CD8-positive, alpha-beta memory T cell (primary cell): ENCODE measurements at regions not wholly inside any gene's neighbourhood (a gene's known extent, or its start where the extent isn't known, plus 50 kb on each side); places are given as distances from the start of the nearest gene placed in this dataset.

Source experiments
- CTCF ChIA-PET: fragments of 350-600 bp; sonication (Branson Sonifier 250); formaldehyde crosslinking; loops from one replicate; lab custom pipeline; 2021; ENCODE audit warnings: antibody characterized with exemption; lab: Charles Lee
- POLR2A ChIA-PET: fragments of 350-600 bp; sonication (Branson Sonifier 250); formaldehyde crosslinking; loops from one replicate; lab custom pipeline; 2021; ENCODE audit warnings: antibody characterized with exemption; lab: Charles Lee
- DNase-seq, 5 donors: peaks; one replicate each; pipeline versions ENCODE4 v3.0.0 to v3.0.0-alpha.2; 2020 to 2022; ENCODE audit warnings: mixed read lengths in 1 of 5
- H3K27ac ChIP-seq: one replicate; pipeline ENCODE4 v1.7.0; 2013; ENCODE audit warnings: low read depth, mild to moderate bottlenecking, low read length, moderate library complexity
- H3K27me3 ChIP-seq: 2 replicates; pipeline ENCODE4 v1.7.0; 2013; ENCODE audit warnings: low read length, mild to moderate bottlenecking; ENCODE audit not compliant: insufficient read depth, poor library complexity, severe bottlenecking
- H3K36me3 ChIP-seq: 2 replicates; pipeline ENCODE4 v1.7.0; 2013; ENCODE audit warnings: mild to moderate bottlenecking, low read length, moderate library complexity; ENCODE audit not compliant: insufficient read depth
- H3K4me1 ChIP-seq: 2 replicates; pipeline ENCODE4 v1.7.0; 2013; ENCODE audit warnings: mild to moderate bottlenecking, low read length, moderate library complexity; ENCODE audit not compliant: insufficient read depth
- H3K4me3 ChIP-seq: 2 replicates; pipeline ENCODE4 v1.7.0; 2013; ENCODE audit warnings: mild to moderate bottlenecking, low read length
- H3K9me3 ChIP-seq: 2 replicates; pipeline ENCODE4 v1.7.0; 2013; ENCODE audit warnings: mild to moderate bottlenecking, low read length
- H3K27ac Mint-ChIP-seq, 8 donors: one replicate each; pipeline ENCODE4 v1.8.0; 2020 to 2021; ENCODE audit warnings: mixed read lengths in 8 of 8, mild to moderate bottlenecking in 6 of 8, inconsistent platforms in 3 of 8, moderate library complexity in 3 of 8
- H3K27me3 Mint-ChIP-seq, 2 donors: one replicate each; pipeline ENCODE4 v1.8.0; 2020 to 2021; ENCODE audit warnings: mixed read lengths in 2 of 2, mild to moderate bottlenecking in 1 of 2, moderate library complexity in 1 of 2
- H3K36me3 Mint-ChIP-seq, 3 donors: one replicate each; pipeline ENCODE4 v1.8.0; 2020 to 2021; ENCODE audit warnings: mixed read lengths in 3 of 3, inconsistent platforms in 1 of 3, mild to moderate bottlenecking in 1 of 3
- H3K4me1 Mint-ChIP-seq, 3 donors: one replicate each; pipeline ENCODE4 v1.8.0; 2020 to 2021; ENCODE audit warnings: mixed read lengths in 3 of 3, inconsistent platforms in 1 of 3, mild to moderate bottlenecking in 1 of 3
- H3K4me3 Mint-ChIP-seq, 7 donors: one replicate each; pipeline ENCODE4 v1.8.0; 2020 to 2021; ENCODE audit warnings: mixed read lengths in 7 of 7, mild to moderate bottlenecking in 6 of 7, moderate library complexity in 4 of 7, inconsistent platforms in 2 of 7
- H3K9me3 Mint-ChIP-seq, 5 donors: one replicate each; pipeline ENCODE4 v1.8.0; 2020 to 2022; ENCODE audit warnings: mixed read lengths in 5 of 5, mild to moderate bottlenecking in 3 of 5, moderate library complexity in 2 of 5, inconsistent platforms in 1 of 5

DNA sequence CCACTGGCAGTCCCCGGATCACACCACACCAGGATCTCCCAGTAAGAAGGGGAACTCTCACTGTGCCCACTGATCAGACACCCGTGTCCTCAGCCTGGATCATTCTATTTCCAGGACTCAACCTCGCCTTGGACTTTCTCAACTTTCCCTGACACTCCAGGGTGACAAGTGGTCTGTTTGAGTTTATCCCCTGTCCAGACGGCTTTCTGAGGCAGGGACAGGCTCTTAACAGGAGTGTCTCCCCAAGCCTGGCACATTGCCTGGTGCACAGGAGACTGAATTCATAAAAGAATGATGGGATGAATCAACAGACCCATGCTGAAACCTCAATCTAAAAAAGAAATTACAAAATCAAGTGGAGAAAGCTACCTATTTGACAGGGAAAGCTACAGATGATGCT, 606.6 kb downstream of the EFNB2 start:
- no peaks in the 10 kb centered on the region for H3K4me1 ChIP-seq
- no peaks in the 10 kb centered on the region for H3K27me3 Mint-ChIP-seq

DNA sequence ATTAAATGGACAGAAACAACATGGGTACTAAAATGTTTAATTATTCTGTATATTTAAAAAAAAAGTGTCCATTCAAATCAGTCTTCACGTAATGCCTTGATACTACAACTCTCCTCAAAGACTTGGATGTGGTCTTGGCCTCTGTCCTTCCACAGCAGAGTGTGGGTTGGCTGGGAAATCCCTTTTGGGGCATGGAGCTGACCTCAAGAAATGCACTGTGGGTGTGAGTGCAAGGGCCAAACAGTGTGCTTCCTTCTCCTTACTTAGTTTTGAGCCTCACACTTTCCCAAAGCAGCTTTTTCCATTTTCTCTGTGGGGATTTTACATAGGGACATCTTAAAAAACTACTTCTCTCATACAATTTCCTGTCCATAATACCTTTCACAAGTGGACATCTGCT, 607.4 kb downstream of the EFNB2 start:
- no peak for DNase-seq
- H3K27me3 Mint-ChIP-seq = no peaks in the 10 kb centered on the region
- no peaks in the 10 kb centered on the region for H3K36me3 Mint-ChIP-seq
- Histone ChIP-seq H3K27ac (no peak overlapping the region), H3K4me1 (no peaks in the 10 kb centered on the region), H3K27me3 (no peaks in the 10 kb centered on the region), H3K4me3 (no peak overlapping the region), H3K36me3 (no peaks in the 10 kb centered on the region), H3K9me3 (no peaks in the 10 kb centered on the region)
- POLR2A ChIA-PET = no interaction called here
- H3K4me3 Mint-ChIP-seq = no peak overlapping the region
- no peak overlapping the region for H3K27ac Mint-ChIP-seq
- CTCF ChIA-PET = no interaction called here
- H3K9me3 Mint-ChIP-seq = peaks cover 0 to 6% (median 0%) of the 10 kb centered on the region in 5 donors
- no peaks in the 10 kb centered on the region for H3K4me1 Mint-ChIP-seq

More for the DNA sequence above, 606.6 kb downstream of the EFNB2 start:
- CTCF ChIA-PET = no interaction called here
- Histone ChIP-seq H3K27me3 (no peaks in the 10 kb centered on the region), H3K27ac (no peak overlapping the region), H3K9me3 (no peaks in the 10 kb centered on the region), H3K36me3 (no peaks in the 10 kb centered on the region), H3K4me3 (no peak overlapping the region)
- Mint-ChIP-seq H3K36me3 (no peaks in the 10 kb centered on the region), H3K9me3 (peaks cover 0 to 5% (median 0%) of the 10 kb centered on the region in 5 donors), H3K4me1 (no peaks in the 10 kb centered on the region), H3K27ac (no peak overlapping the region), H3K4me3 (no peak overlapping the region)
- POLR2A ChIA-PET = no interaction called here
- DNase-seq = no peak

DNA sequence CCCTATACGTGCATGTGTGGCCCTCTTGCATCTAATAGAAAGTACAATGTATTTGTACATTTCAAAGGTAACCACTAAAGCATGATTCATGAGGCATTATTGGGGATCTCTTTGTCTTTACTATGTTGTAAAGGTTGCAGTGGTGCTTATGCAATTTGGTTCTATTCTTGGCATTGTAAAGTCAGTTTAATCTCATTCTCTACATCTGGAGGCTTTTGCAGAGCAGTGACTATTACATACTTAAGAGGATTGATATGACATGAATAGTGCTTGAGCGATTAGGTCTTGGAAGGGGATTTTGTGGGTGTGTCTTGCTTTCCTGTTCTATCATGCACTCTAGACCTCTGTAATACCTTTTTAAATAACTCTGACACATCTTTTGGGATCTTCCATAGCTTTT, 610.0 kb downstream of the EFNB2 start:
- Mint-ChIP-seq H3K36me3 (no peaks in the 10 kb centered on the region), H3K4me1 (no peaks in the 10 kb centered on the region), H3K9me3 (peaks cover 0 to 10% (median 0%) of the 10 kb centered on the region in 5 donors), H3K27me3 (no peaks in the 10 kb centered on the region), H3K27ac (no peak overlapping the region), H3K4me3 (no peak overlapping the region)
- Histone ChIP-seq H3K36me3 (no peaks in the 10 kb centered on the region), H3K4me3 (no peak overlapping the region), H3K27ac (no peak overlapping the region), H3K9me3 (no peaks in the 10 kb centered on the region), H3K27me3 (no peaks in the 10 kb centered on the region), H3K4me1 (no peaks in the 10 kb centered on the region)
- ChIA-PET CTCF (no interaction called here), POLR2A (no interaction called here)
- DNase-seq = no peak

DNA sequence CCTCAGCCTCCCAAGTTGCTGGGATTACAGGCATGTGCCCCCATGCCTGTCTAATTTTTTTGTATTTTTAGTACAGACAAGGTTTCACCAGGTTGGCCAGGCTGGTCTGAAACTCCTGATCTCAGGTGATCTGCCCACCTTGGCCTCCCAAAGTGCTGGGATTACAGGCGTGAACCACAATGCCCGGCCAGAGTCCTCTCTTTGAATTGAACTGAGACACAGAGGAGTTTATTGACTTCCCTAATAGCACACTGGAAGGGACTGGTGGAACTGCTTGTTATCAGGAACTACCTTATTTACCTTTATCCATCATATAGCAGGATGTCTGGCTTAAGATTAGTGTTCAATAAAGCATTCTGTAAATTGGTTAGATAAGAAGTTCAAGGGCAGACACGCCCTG, 613.8 kb downstream of the EFNB2 start:
- ChIA-PET CTCF (no interaction called here), POLR2A (no interaction called here)
- H3K36me3 ChIP-seq = no peaks in the 10 kb centered on the region
- H3K4me1 ChIP-seq = no peaks in the 10 kb centered on the region
- Mint-ChIP-seq H3K4me3 (no peak overlapping the region), H3K27ac (no peak overlapping the region), H3K27me3 (no peaks in the 10 kb centered on the region), H3K36me3 (no peaks in the 10 kb centered on the region), H3K4me1 (no peaks in the 10 kb centered on the region), H3K9me3 (peaks cover 0 to 6% (median 0%) of the 10 kb centered on the region in 5 donors)
- H3K9me3 ChIP-seq = no peaks in the 10 kb centered on the region
- no peak overlapping the region for H3K27ac ChIP-seq
- no peak overlapping the region for H3K4me3 ChIP-seq
- DNase-seq = no peak
- no peaks in the 10 kb centered on the region for H3K27me3 ChIP-seq

DNA sequence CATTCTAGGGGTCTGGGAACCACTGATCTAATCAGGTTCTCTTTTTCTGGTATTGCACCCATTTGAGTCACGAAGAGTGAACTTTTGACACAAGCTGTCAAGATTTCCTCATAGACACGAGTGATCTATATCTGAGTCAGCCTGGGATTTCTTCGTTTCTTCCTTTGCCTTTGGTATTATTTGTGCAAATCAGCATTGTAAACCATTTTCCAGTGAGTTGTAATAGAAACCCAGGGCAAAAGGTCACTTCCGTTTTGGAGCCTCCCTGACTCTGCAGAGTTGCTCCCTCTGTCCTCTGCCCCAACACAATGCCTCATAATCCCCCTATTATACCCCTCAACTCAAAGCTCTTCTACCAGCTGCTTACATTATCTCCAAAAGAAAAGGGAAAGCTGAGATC, 615.1 kb downstream of the EFNB2 start:
- no peaks in the 10 kb centered on the region for H3K27me3 ChIP-seq
- no peaks in the 10 kb centered on the region for H3K27me3 Mint-ChIP-seq
- H3K4me1 ChIP-seq = no peaks in the 10 kb centered on the region
- no peaks in the 10 kb centered on the region for H3K9me3 ChIP-seq
- no peak overlapping the region for H3K27ac Mint-ChIP-seq
- peaks cover 0 to 6% (median 0%) of the 10 kb centered on the region in 5 donors for H3K9me3 Mint-ChIP-seq
- no peak overlapping the region for H3K4me3 ChIP-seq
- H3K4me1 Mint-ChIP-seq = no peaks in the 10 kb centered on the region
- POLR2A ChIA-PET = no interaction called here
- no peaks in the 10 kb centered on the region for H3K36me3 ChIP-seq
- DNase-seq = no peak
- no peaks in the 10 kb centered on the region for H3K36me3 Mint-ChIP-seq
- CTCF ChIA-PET = no interaction called here
- no peak overlapping the region for H3K4me3 Mint-ChIP-seq
- H3K27ac ChIP-seq = no peak overlapping the region

DNA sequence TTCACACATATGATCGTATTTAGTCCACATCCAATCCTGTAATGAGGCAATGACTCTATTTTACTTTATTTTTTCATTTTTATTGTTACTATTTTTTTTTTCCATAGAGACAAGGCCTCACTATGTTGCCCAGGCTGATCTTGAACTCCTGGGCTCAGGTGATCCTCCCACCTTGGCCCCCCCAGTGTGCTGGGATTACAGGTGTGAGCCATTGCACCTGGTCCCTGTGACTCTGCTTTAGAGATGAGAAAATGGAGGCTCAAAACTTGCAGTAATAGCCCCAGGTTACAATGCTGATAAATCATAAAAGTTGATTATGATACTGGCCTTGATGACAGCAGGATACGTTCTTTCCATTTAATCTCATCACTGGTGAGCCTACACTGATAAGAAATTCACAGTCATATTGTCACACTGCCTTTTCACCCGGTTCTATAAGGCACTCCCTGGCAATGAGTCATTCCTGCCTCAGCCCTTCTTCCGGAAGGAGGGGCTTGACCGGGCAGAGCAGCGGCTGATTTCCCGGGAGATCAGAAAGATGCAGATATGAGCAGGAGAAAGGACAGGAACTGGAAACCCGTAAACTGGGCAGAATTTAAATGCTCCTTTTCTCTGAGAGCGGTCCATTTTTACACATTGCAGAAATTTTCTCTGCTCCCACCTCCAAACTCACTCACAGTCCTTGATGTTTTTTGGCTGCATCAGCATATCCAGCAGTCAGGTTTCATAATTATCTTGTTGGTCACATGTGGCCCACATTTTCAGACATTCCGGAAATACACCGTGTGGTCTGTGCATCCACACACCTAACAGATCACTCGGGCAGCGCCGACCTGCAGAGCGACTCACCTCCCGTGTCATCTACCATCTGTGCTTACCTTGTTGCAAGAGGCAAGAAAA, 616.4 kb downstream of the EFNB2 start:
- Histone ChIP-seq H3K36me3 (no peaks in the 10 kb centered on the region), H3K27ac (no peak overlapping the region), H3K4me3 (no peak overlapping the region), H3K4me1 (no peaks in the 10 kb centered on the region), H3K27me3 (no peaks in the 10 kb centered on the region), H3K9me3 (no peaks in the 10 kb centered on the region)
- Mint-ChIP-seq H3K4me1 (no peaks in the 10 kb centered on the region), H3K4me3 (no peak overlapping the region), H3K9me3 (peaks cover 0 to 8% (median 0%) of the 10 kb centered on the region in 5 donors), H3K27me3 (no peaks in the 10 kb centered on the region), H3K27ac (no peak overlapping the region), H3K36me3 (no peaks in the 10 kb centered on the region)
- ChIA-PET POLR2A (no interaction called here), CTCF (no interaction called here)
- DNase-seq = no peak

DNA sequence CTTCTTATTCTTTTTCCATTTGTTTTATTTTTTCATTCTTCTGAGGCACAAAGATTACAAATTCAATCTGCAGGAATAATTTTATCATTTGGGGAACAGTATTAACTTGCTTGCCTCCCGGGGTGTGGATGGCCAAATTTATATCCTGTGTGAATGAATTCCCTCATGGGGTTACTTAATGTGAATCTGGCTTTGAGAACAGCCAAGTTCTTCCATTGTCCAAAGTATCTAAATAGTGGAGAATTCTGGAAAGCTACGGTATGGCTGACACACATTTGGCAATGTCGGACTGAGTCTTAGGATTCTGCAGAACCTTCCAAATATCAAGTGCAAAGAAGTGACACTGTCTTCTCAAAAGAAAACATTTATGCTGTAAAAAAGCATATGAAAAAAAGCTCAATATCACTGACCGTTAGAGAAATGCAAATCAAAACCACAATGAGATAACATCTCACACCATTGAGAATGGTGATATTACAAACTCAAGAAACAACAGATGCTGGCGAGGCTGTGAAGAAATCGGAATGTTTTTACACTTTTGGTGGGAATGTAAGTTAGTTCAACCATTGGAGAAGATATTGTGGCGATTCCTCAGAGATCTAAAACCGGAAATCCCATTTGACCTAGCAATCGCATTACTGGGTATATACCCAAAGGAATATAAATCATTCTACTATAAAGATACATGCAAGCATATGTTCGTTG, 620.2 kb downstream of the EFNB2 start:
- H3K27me3 Mint-ChIP-seq = no peaks in the 10 kb centered on the region
- H3K27me3 ChIP-seq = no peaks in the 10 kb centered on the region
- H3K4me1 Mint-ChIP-seq = no peaks in the 10 kb centered on the region
- no peaks in the 10 kb centered on the region for H3K36me3 Mint-ChIP-seq
- ChIA-PET CTCF (no interaction called here), POLR2A (no interaction called here)
- no peak for DNase-seq
- no peak overlapping the region for H3K27ac Mint-ChIP-seq
- no peak overlapping the region for H3K4me3 ChIP-seq
- no peak overlapping the region for H3K4me3 Mint-ChIP-seq
- H3K27ac ChIP-seq = no peak overlapping the region
- H3K4me1 ChIP-seq = no peaks in the 10 kb centered on the region
- peaks cover 0 to 7% (median 0%) of the 10 kb centered on the region in 5 donors for H3K9me3 Mint-ChIP-seq
- no peaks in the 10 kb centered on the region for H3K36me3 ChIP-seq
- H3K9me3 ChIP-seq = no peaks in the 10 kb centered on the region

DNA sequence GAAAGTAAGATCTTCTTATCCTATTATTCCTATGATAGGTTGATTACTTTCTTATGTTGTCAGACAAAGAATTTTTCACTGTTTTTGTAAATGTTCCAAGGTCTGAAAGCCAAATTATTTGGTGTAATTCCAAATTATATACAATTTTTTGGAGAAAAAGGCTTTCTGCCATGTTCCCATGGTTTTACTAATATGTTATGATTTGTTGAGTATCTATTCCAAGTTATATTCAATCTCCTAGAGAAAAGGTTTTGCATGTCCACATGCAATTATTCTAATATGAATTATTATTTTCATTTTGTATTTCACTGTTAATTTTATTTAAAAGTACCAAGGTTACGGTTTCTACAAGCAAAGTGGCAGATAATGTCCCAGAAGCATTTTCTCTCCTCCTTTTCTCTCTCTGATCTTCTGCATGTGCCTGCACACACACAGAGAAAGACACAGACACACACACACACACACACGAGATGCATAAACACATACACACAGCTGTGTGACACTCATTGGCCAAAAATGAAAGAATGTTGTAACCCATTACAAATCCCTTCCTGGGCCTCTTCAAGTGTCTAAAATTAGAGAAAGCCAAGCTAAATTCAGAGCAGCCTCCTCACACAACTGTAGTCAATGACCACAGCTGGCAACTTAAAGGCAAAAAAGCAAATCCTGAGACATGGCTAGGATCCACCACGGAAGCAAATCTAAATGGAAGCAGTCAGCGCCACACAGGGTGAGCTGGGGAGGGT, 621.0 kb downstream of the EFNB2 start:
- no peak overlapping the region for H3K27ac Mint-ChIP-seq

More for the DNA sequence above, 621.0 kb downstream of the EFNB2 start:
- Histone ChIP-seq H3K4me1 (no peaks in the 10 kb centered on the region), H3K27me3 (no peaks in the 10 kb centered on the region), H3K4me3 (no peak overlapping the region), H3K9me3 (no peaks in the 10 kb centered on the region), H3K27ac (no peak overlapping the region), H3K36me3 (no peaks in the 10 kb centered on the region)
- peaks cover 0 to 9% (median 0%) of the 10 kb centered on the region in 5 donors for H3K9me3 Mint-ChIP-seq
- H3K4me1 Mint-ChIP-seq = no peaks in the 10 kb centered on the region
- no peak overlapping the region for H3K4me3 Mint-ChIP-seq
- no peaks in the 10 kb centered on the region for H3K27me3 Mint-ChIP-seq
- ChIA-PET POLR2A (no interaction called here), CTCF (no interaction called here)
- no peak for DNase-seq
- H3K36me3 Mint-ChIP-seq = no peaks in the 10 kb centered on the region
